ENCODE measurements at regions not wholly inside any gene's neighbourhood (a gene's known extent, or its start where the extent isn't known, plus 50 kb on each side); places are given as distances from the start of the nearest gene placed in this dataset.

DNA sequence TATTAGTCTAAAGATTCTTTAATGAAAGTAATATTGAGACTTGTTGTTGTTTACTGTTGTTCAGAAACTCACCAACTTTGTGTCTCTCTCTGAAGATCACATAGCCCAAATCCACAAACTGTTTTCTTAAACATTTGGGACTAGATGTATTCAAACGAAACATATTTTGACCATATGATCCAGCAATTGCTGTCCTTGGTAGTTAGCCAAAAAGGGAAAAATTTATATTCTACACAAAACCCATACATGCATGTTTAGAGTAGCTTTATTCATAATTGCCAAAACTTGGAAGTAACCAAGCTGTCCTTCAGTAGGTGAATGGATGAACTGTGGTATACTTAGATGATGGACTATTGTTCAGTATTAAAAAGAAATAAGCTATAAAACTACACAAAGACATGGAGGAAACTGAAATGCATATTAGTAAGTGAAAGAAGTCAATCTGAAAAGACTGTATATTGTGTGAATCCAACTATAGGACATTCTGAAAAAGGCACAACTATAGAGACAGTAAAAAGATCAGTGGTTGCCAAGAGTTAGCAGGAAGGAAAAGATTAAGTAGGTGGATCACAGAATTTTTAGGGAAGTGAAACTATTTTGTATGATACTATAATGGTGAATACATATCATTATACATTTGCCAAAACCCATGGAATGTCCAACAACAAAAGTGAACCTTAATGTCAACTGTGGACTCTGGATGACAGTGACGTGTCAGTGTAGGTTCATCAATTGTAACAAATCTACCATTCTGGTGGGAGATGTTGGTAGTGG, 442.9 kb downstream of the INSC start:
- no peak overlapping the region for H3K4me3 ChIP-seq
- H3K27me3 ChIP-seq = peaks cover 10% of the 10 kb centered on the region
- no peaks in the 10 kb centered on the region for H3K4me1 ChIP-seq
- 53 to 63% methylated on average over 2 of the region's 2 CpGs for WGBS, 2 donors (ENCODE audit: low coverage in 1 of 2)
- no peak for TF ChIP-seq CTCF (IDR thresholded peaks at IDR 0.05)
- TF ChIP-seq POLR2A (IDR thresholded peaks at IDR 0.05) = no peak
- TF ChIP-seq POLR2AphosphoS5 (IDR thresholded peaks at IDR 0.05) = no peak
- TF ChIP-seq EP300 (IDR thresholded peaks at IDR 0.05) = no peak
- no peak for ATAC-seq
- no peak overlapping the region for H3K27ac ChIP-seq
- H3K36me3 ChIP-seq = no peaks in the 10 kb centered on the region
- no peaks in the 10 kb centered on the region for H3K9me3 ChIP-seq

GRCh38 chr11:15558513-15559181, 443.9 kb downstream of the INSC start:
- WGBS, 2 donors (ENCODE audit: low coverage in 1 of 2) = 49% methylated on average over 2 of the region's 2 CpGs
- TF ChIP-seq POLR2AphosphoS5 (IDR thresholded peaks at IDR 0.05) (no peak), CTCF (IDR thresholded peaks at IDR 0.05) (no peak), POLR2A (IDR thresholded peaks at IDR 0.05) (no peak), EP300 (IDR thresholded peaks at IDR 0.05) (no peak)
- no peak for ATAC-seq
- Histone ChIP-seq H3K4me3 (no peak overlapping the region), H3K4me1 (no peaks in the 10 kb centered on the region), H3K27ac (no peak overlapping the region), H3K27me3 (peaks cover 10% of the 10 kb centered on the region), H3K9me3 (no peaks in the 10 kb centered on the region), H3K36me3 (no peaks in the 10 kb centered on the region)

- Histone ChIP-seq H3K27me3 (peaks cover 10% of the 10 kb centered on the region), H3K4me1 (no peaks in the 10 kb centered on the region), H3K27ac (no peak overlapping the region), H3K4me3 (no peak overlapping the region), H3K9me3 (no peaks in the 10 kb centered on the region), H3K36me3 (no peaks in the 10 kb centered on the region)
- no peak for TF ChIP-seq EP300 (IDR thresholded peaks at IDR 0.05)
- TF ChIP-seq CTCF (IDR thresholded peaks at IDR 0.05) = no peak
- no peak for TF ChIP-seq POLR2A (IDR thresholded peaks at IDR 0.05)
- no peak for TF ChIP-seq POLR2AphosphoS5 (IDR thresholded peaks at IDR 0.05)
- WGBS, 2 donors (ENCODE audit: low coverage in 1 of 2) = no CpG with 5 or more reads among the region's 52 CpGs
- no peak for ATAC-seq
These were observed 446.2 kb downstream of the INSC start for GRCh38 chr11:15560689-15561467.

DNA sequence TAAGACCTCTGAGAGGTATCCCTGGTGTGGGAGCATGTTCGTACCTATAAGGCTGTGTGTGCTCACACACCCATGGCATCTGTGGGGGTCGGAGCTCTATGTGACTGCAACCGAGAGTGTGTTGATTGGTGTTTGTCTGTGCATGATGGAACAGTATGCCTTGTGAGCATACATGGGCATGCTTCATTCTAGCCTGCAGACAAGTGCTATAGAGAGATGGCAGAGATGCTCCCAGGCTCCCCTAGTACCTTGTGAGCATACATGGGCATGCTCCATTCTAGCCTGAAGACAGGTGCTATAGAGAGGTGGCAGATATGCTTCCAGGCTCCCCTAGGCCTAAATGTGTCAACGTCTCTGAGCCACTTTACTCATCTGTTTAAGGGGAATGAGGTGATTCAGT, 447.5 kb downstream of the INSC start:
- H3K36me3 ChIP-seq = no peaks in the 10 kb centered on the region
- no peak for ATAC-seq
- no peak overlapping the region for H3K4me3 ChIP-seq
- 100% methylated on average over 1 of the region's 4 CpGs; no CpG with 5 or more reads in 1 of the 2 donors for WGBS, 2 donors (ENCODE audit: low coverage in 1 of 2)
- H3K9me3 ChIP-seq = no peaks in the 10 kb centered on the region
- peaks cover 10% of the 10 kb centered on the region for H3K27me3 ChIP-seq
- H3K4me1 ChIP-seq = no peaks in the 10 kb centered on the region
- no peak overlapping the region for H3K27ac ChIP-seq
- TF ChIP-seq EP300 (IDR thresholded peaks at IDR 0.05) (no peak), POLR2AphosphoS5 (IDR thresholded peaks at IDR 0.05) (no peak), POLR2A (IDR thresholded peaks at IDR 0.05) (no peak), CTCF (IDR thresholded peaks at IDR 0.05) (no peak)
